ENCODE measurements at regions not wholly inside any gene's neighbourhood (a gene's known extent, or its start where the extent isn't known, plus 50 kb on each side); places are given as distances from the start of the nearest gene placed in this dataset.
A peak's percentile ranks its signal among the peaks of the same experiment; 100 is the strongest.
"Not testable (repeated sequence)": the region's sequence is repeated elsewhere in the genome, so short reads cannot be mapped to it uniquely, and the experiment has no call there.

DNA sequence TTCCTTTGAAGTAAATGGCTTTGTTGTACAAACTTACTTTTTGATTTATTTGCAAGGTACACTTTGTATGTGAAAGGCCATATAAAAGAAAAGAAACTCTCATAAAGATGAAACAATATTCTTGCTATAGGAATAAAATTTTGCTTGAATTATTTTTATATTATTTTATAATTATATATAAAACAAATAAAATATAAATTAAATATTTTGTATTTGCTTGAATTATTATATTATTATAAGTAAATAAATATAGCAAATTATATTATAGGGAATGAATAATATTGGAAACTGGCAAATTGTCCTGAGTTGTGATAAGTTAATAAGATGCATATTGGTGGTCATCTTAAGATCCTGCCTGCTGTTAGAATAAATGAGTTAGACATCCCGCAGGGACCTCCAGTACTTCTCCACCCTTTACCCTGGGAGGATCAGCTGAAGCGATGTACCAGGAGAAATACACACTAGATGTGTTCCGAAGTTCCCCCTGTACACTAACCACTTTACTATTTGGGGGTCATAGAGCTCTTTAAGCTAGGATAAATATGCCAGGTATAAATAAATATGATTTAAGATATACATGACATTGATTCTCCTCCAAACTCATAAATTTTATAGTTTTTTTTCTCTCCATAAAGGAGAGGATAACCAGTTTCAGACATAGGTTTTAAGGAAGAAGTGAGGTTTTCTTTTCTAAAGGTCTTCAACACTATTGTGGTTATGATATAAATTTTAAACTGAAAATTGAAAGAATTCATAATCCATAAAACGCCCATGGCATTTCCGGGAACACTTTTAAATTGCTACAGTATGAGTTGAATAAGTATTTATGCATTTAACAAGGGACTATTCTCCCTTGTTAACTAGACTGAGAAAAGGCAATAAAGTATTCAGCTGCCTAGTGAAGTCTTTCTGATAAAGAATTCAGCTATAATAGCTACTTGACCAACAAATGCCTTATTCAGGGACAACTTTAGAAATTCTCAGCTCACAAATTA is 486.3 kb upstream of the MARCKS start:
- H3K9me3 ChIP-seq (ENCODE audit: control insufficient read depth in 2 of 2, low read length in 2 of 2) = no peaks in the 10 kb centered on the region
- H3K27ac ChIP-seq (ENCODE audit: low read length) = no peak overlapping the region

DNA sequence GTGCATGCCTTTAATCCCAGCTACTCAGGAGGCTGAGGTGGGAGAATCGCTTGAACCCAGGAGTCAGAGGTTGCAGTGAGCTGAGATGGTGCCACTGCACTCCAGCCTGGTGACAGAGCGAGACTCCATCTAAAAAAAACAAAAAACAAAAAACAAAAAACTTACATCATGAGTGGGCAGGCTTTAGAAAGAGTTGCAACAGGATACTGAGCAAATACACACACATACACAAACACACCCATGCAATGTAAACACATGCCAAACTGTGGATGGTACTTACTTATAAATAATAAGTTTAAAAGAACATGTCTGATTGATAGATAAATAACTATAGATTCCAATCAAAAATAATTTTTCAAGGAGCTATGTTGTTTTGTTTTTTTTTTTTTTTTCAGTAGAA is 481.7 kb upstream of the MARCKS start:
- H3K4me1 ChIP-seq (ENCODE audit: control insufficient read depth, insufficient read depth, low read length); H3K9me3 ChIP-seq (ENCODE audit: control insufficient read depth in 2 of 2, low read length in 2 of 2); H3K27ac ChIP-seq (ENCODE audit: low read length); H3K36me3 ChIP-seq (ENCODE audit: control insufficient read depth in 2 of 2, insufficient read depth in 2 of 2, low read length in 2 of 2); H3K27me3 ChIP-seq (ENCODE audit: control insufficient read depth in 1 of 2, insufficient read depth in 2 of 2, low read length in 2 of 2); H3K9ac ChIP-seq (ENCODE audit: low read length in 2 of 2); H3K4me3 ChIP-seq (ENCODE audit: low read length in 2 of 2): not testable (repeated sequence)

More for the DNA sequence above, 486.3 kb upstream of the MARCKS start:
- no peak overlapping the region for H3K4me3 ChIP-seq (ENCODE audit: low read length in 2 of 2)
- no peak overlapping the region for H3K9ac ChIP-seq (ENCODE audit: low read length in 2 of 2)
- no peaks in the 10 kb centered on the region for H3K27me3 ChIP-seq (ENCODE audit: control insufficient read depth in 1 of 2, insufficient read depth in 2 of 2, low read length in 2 of 2)
- H3K4me1 ChIP-seq (ENCODE audit: control insufficient read depth, insufficient read depth, low read length) = no peaks in the 10 kb centered on the region
- H3K36me3 ChIP-seq (ENCODE audit: control insufficient read depth in 2 of 2, insufficient read depth in 2 of 2, low read length in 2 of 2) = no peaks in the 10 kb centered on the region

GRCh38 chr6:113375950-113376846 is 480.9 kb upstream of the MARCKS start:
- Histone ChIP-seq H3K9me3 (ENCODE audit: control insufficient read depth in 2 of 2, low read length in 2 of 2) (no peaks in the 10 kb centered on the region), H3K4me1 (ENCODE audit: control insufficient read depth, insufficient read depth, low read length) (no peaks in the 10 kb centered on the region), H3K27me3 (ENCODE audit: control insufficient read depth in 1 of 2, insufficient read depth in 2 of 2, low read length in 2 of 2) (no peaks in the 10 kb centered on the region), H3K36me3 (ENCODE audit: control insufficient read depth in 2 of 2, insufficient read depth in 2 of 2, low read length in 2 of 2) (no peaks in the 10 kb centered on the region), H3K9ac (ENCODE audit: low read length in 2 of 2) (no peak overlapping the region), H3K27ac (ENCODE audit: low read length) (no peak overlapping the region), H3K4me3 (ENCODE audit: low read length in 2 of 2) (no peak overlapping the region)

DNA sequence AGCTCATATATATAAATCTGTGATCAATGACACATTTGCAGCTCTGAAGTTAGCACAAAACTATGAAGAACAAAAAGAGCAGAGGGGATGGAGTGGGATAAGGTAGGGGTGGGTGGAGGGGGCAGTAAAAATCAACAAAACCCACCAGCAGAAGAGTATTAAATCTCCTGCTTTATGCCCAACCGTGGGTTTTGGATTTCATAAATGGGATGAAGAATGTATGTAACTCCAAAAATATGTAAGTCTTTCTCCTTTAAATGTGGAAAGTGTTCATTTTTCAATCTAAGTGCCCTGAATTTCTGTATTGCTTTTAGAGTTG is 480.3 kb upstream of the MARCKS start:
- H3K4me1 ChIP-seq (ENCODE audit: control insufficient read depth, insufficient read depth, low read length) = no peaks in the 10 kb centered on the region
- no peaks in the 10 kb centered on the region for H3K9me3 ChIP-seq (ENCODE audit: control insufficient read depth in 2 of 2, low read length in 2 of 2)
- no peaks in the 10 kb centered on the region for H3K27me3 ChIP-seq (ENCODE audit: control insufficient read depth in 1 of 2, insufficient read depth in 2 of 2, low read length in 2 of 2)
- H3K9ac ChIP-seq (ENCODE audit: low read length in 2 of 2) = no peak overlapping the region
- no peaks in the 10 kb centered on the region for H3K36me3 ChIP-seq (ENCODE audit: control insufficient read depth in 2 of 2, insufficient read depth in 2 of 2, low read length in 2 of 2)
- no peak overlapping the region for H3K4me3 ChIP-seq (ENCODE audit: low read length in 2 of 2)
- H3K27ac ChIP-seq (ENCODE audit: low read length) = no peak overlapping the region

GRCh38 chr6:113377362-113377942 is 479.7 kb upstream of the MARCKS start:
- Histone ChIP-seq H3K4me1 (ENCODE audit: control insufficient read depth, insufficient read depth, low read length) (no peaks in the 10 kb centered on the region), H3K9me3 (ENCODE audit: control insufficient read depth in 2 of 2, low read length in 2 of 2) (no peaks in the 10 kb centered on the region), H3K27me3 (ENCODE audit: control insufficient read depth in 1 of 2, insufficient read depth in 2 of 2, low read length in 2 of 2) (no peaks in the 10 kb centered on the region), H3K4me3 (ENCODE audit: low read length in 2 of 2) (no peak overlapping the region), H3K27ac (ENCODE audit: low read length) (no peak overlapping the region), H3K9ac (ENCODE audit: low read length in 2 of 2) (no peak overlapping the region), H3K36me3 (ENCODE audit: control insufficient read depth in 2 of 2, insufficient read depth in 2 of 2, low read length in 2 of 2) (no peaks in the 10 kb centered on the region)

- Histone ChIP-seq H3K9ac (ENCODE audit: low read length in 2 of 2) (no peak overlapping the region), H3K36me3 (ENCODE audit: control insufficient read depth in 2 of 2, insufficient read depth in 2 of 2, low read length in 2 of 2) (no peaks in the 10 kb centered on the region), H3K9me3 (ENCODE audit: control insufficient read depth in 2 of 2, low read length in 2 of 2) (no peaks in the 10 kb centered on the region), H3K27ac (ENCODE audit: low read length) (no peak overlapping the region), H3K4me1 (ENCODE audit: control insufficient read depth, insufficient read depth, low read length) (no peaks in the 10 kb centered on the region), H3K4me3 (ENCODE audit: low read length in 2 of 2) (no peak overlapping the region), H3K27me3 (ENCODE audit: control insufficient read depth in 1 of 2, insufficient read depth in 2 of 2, low read length in 2 of 2) (no peaks in the 10 kb centered on the region)
These were observed 476.6 kb upstream of the MARCKS start for GRCh38 chr6:113380591-113380990.

DNA sequence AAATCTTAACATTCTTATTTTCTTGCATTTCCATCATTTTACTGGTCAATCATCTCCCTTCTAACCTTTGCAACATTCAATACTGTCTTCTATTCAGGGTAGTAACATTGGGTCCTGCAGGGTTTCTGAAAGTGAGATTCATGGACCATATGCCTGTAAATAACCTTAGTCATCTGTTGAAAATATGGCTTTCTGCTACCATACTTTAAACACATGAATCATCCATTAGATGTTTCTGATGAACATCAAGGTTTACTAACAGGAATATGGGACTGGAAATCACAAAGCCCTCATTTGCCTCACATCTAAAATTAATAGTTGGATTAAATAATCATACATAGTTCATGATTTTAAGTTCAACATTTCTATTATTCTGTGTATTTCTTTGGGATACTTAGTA is 475.9 kb upstream of the MARCKS start:
- H3K4me3 ChIP-seq (ENCODE audit: low read length in 2 of 2) = no peak overlapping the region
- no peak overlapping the region for H3K9ac ChIP-seq (ENCODE audit: low read length in 2 of 2)
- H3K27me3 ChIP-seq (ENCODE audit: control insufficient read depth in 1 of 2, insufficient read depth in 2 of 2, low read length in 2 of 2) = no peaks in the 10 kb centered on the region
- no peaks in the 10 kb centered on the region for H3K4me1 ChIP-seq (ENCODE audit: control insufficient read depth, insufficient read depth, low read length)
- no peak overlapping the region for H3K27ac ChIP-seq (ENCODE audit: low read length)
- no peaks in the 10 kb centered on the region for H3K36me3 ChIP-seq (ENCODE audit: control insufficient read depth in 2 of 2, insufficient read depth in 2 of 2, low read length in 2 of 2)
- H3K9me3 ChIP-seq (ENCODE audit: control insufficient read depth in 2 of 2, low read length in 2 of 2) = no peaks in the 10 kb centered on the region

DNA sequence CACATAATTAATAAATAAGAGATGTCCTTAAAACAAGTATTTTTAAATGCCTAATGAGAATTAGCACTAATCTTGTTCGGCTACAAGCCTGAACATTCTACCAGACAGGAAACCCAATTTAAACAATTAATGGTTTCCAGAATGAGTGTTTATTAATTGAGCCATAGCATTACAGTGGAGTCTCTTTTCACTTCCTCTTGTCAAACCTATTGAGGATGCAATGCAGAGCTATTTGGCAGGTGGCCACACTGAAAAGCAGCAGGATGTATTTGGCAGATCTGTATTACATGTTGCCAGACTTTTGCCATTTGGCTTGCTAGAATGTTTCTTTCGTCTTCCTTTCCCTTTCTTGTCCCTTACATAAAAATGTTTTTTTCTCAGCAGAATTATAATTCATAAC is 475.2 kb upstream of the MARCKS start:
- no peaks in the 10 kb centered on the region for H3K27me3 ChIP-seq (ENCODE audit: control insufficient read depth in 1 of 2, insufficient read depth in 2 of 2, low read length in 2 of 2)
- no peaks in the 10 kb centered on the region for H3K36me3 ChIP-seq (ENCODE audit: control insufficient read depth in 2 of 2, insufficient read depth in 2 of 2, low read length in 2 of 2)
- H3K9me3 ChIP-seq (ENCODE audit: control insufficient read depth in 2 of 2, low read length in 2 of 2) = no peaks in the 10 kb centered on the region
- no peak overlapping the region for H3K9ac ChIP-seq (ENCODE audit: low read length in 2 of 2)
- no peak overlapping the region for H3K27ac ChIP-seq (ENCODE audit: low read length)
- no peaks in the 10 kb centered on the region for H3K4me1 ChIP-seq (ENCODE audit: control insufficient read depth, insufficient read depth, low read length)
- H3K4me3 ChIP-seq (ENCODE audit: low read length in 2 of 2) = peak overlapping the region in 1 of 2 donors; percentile 25

DNA sequence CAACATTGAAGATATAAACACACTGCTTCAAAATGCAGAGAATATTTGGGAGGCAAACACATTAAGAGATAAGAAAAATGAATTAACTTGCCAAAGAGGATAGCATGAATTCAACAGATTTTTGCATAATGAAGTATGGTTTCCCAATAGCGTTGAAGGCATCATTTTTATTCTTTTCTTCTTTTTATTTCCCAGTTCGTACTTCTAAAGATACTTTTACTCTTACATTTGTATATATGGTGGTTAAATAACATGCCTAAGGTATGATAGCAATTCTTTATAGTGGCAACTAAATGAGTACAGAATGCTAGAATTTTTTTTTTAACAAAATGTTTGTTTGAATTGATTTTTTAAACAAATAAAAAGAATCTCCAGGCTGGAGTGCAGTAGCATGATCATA is 473.4 kb upstream of the MARCKS start:
- Histone ChIP-seq H3K27ac (ENCODE audit: low read length) (no peak overlapping the region), H3K4me3 (ENCODE audit: low read length in 2 of 2) (no peak overlapping the region), H3K4me1 (ENCODE audit: control insufficient read depth, insufficient read depth, low read length) (no peaks in the 10 kb centered on the region), H3K9me3 (ENCODE audit: control insufficient read depth in 2 of 2, low read length in 2 of 2) (no peaks in the 10 kb centered on the region), H3K36me3 (ENCODE audit: control insufficient read depth in 2 of 2, insufficient read depth in 2 of 2, low read length in 2 of 2) (no peaks in the 10 kb centered on the region), H3K27me3 (ENCODE audit: control insufficient read depth in 1 of 2, insufficient read depth in 2 of 2, low read length in 2 of 2) (no peaks in the 10 kb centered on the region), H3K9ac (ENCODE audit: low read length in 2 of 2) (no peak overlapping the region)

DNA sequence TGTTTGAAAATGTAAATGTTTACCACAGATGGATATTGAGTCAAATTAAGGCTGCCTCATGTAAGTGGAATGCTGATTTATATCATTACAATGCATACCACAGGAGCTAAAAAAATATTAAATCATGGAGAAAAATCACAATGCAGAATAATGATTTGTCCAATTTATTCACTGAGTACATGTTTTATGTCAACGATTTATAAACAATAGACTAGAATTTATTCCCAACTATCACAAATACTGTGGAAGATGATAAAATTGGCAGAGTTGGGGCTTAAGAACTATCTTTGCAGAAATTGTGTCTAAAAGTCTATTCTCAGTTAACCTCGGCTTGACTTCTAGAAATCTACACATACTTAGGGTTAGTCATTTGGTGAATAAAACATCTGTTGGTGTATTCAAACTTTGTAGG is 472.1 kb upstream of the MARCKS start:
- Histone ChIP-seq H3K9me3 (ENCODE audit: control insufficient read depth in 2 of 2, low read length in 2 of 2) (no peaks in the 10 kb centered on the region), H3K27me3 (ENCODE audit: control insufficient read depth in 1 of 2, insufficient read depth in 2 of 2, low read length in 2 of 2) (no peaks in the 10 kb centered on the region), H3K4me1 (ENCODE audit: control insufficient read depth, insufficient read depth, low read length) (no peaks in the 10 kb centered on the region), H3K27ac (ENCODE audit: low read length) (no peak overlapping the region), H3K9ac (ENCODE audit: low read length in 2 of 2) (no peak overlapping the region), H3K4me3 (ENCODE audit: low read length in 2 of 2) (no peak overlapping the region), H3K36me3 (ENCODE audit: control insufficient read depth in 2 of 2, insufficient read depth in 2 of 2, low read length in 2 of 2) (no peaks in the 10 kb centered on the region)
